Lower leg skin (tissue), 3 donors: ENCODE measurements at regions not wholly inside any gene's neighbourhood (a gene's known extent, or its start where the extent isn't known, plus 50 kb on each side); places are given as distances from the start of the nearest gene placed in this dataset.

ENCODE experiments used
- CTCF ChIP-seq, 3 donors: fragments of 450-650 bp; IDR thresholded peaks; one replicate each; pipeline ENCODE4 v1.5.1; 2016; ENCODE audit warnings: antibody characterized with exemption in 3 of 3, mild to moderate bottlenecking in 3 of 3, moderate library complexity in 2 of 3
- POLR2A ChIP-seq, 2 donors: fragments of 450-650 bp; IDR thresholded peaks; one replicate each; pipeline ENCODE4 v1.6.1; 2016 to 2017; ENCODE audit warnings: antibody characterized with exemption in 2 of 2, mild to moderate bottlenecking in 1 of 2, moderate library complexity in 1 of 2

GRCh38 chr2:14700753-14701152 is 68.2 kb downstream of the LRATD1 start:
- TF ChIP-seq POLR2A (IDR thresholded peaks at IDR 0.05), result no peak
- TF ChIP-seq CTCF (IDR thresholded peaks at IDR 0.05), result no peak
